Glomerular visceral epithelial cell (primary cell): ENCODE measurements at regions not wholly inside any gene's neighbourhood (a gene's known extent, or its start where the extent isn't known, plus 50 kb on each side); places are given as distances from the start of the nearest gene placed in this dataset.

Experiments
- DNase-seq: peaks from one replicate; pipeline ENCODE4 v3.0.0-alpha.2; 2016; ENCODE audit errors: extremely low spot score

GRCh38 chr2:128980475-128980874 is 661.8 kb upstream of the HS6ST1 start:
- no peak for DNase-seq

- DNase-seq, result no peak
Observed at GRCh38 chr2:128981353-128981752, 662.7 kb upstream of the HS6ST1 start.

- DNase-seq, result no peak
Observed at GRCh38 chr2:128982001-128982400, 663.3 kb upstream of the HS6ST1 start.

- DNase-seq, result no peak
Observed at GRCh38 chr2:128982670-128983069, 664.0 kb upstream of the HS6ST1 start.

- no peak for DNase-seq
Observed at GRCh38 chr2:128983094-128983493, 664.4 kb upstream of the HS6ST1 start.

GRCh38 chr2:128984081-128984480 is 665.4 kb upstream of the HS6ST1 start:
- DNase-seq, result no peak

- no peak for DNase-seq
Observed at GRCh38 chr2:128984855-128985254, 666.2 kb upstream of the HS6ST1 start.

GRCh38 chr2:128986026-128986715 is 667.5 kb upstream of the HS6ST1 start:
- DNase-seq, result no peak

GRCh38 chr2:128986867-128987268 is 668.2 kb upstream of the HS6ST1 start:
- DNase-seq, result no peak

GRCh38 chr2:128988326-128988725 is 669.7 kb upstream of the HS6ST1 start:
- DNase-seq, result no peak

- DNase-seq, result no peak
Observed at GRCh38 chr2:128988967-128989366, 670.3 kb upstream of the HS6ST1 start.

GRCh38 chr2:128995086-128995485 is 676.4 kb upstream of the HS6ST1 start:
- no peak for DNase-seq

GRCh38 chr2:128996078-128996477 is 677.4 kb upstream of the HS6ST1 start:
- DNase-seq, result no peak

- no peak for DNase-seq
Observed at GRCh38 chr2:128997166-128997866, 678.6 kb upstream of the HS6ST1 start.

GRCh38 chr2:129001926-129002325 is 683.3 kb upstream of the HS6ST1 start:
- DNase-seq, result no peak

- DNase-seq, result no peak
Observed at GRCh38 chr2:129002751-129003150, 684.1 kb upstream of the HS6ST1 start.

GRCh38 chr2:129004485-129004884 is 685.8 kb upstream of the HS6ST1 start:
- DNase-seq, result no peak

GRCh38 chr2:129004940-129005490 is 686.3 kb upstream of the HS6ST1 start:
- DNase-seq, result no peak

- no peak for DNase-seq
Observed at GRCh38 chr2:129006135-129006886, 687.6 kb upstream of the HS6ST1 start.

GRCh38 chr2:129006901-129007300 is 688.2 kb upstream of the HS6ST1 start:
- no peak for DNase-seq

GRCh38 chr2:129008055-129008880 is 689.6 kb upstream of the HS6ST1 start:
- no peak for DNase-seq
